ENCODE measurements at regions not wholly inside any gene's neighbourhood (a gene's known extent, or its start where the extent isn't known, plus 50 kb on each side); places are given as distances from the start of the nearest gene placed in this dataset.

- TF ChIP-seq EZH2 (IDR thresholded peaks at IDR 0.05; ENCODE audit: insufficient read depth, poor library complexity, severe bottlenecking) = no peak
- TF ChIP-seq EZH2phosphoT487 (IDR thresholded peaks at IDR 0.05; ENCODE audit: insufficient read depth, low read depth) = no peak
These were observed 124.9 kb upstream of the GUCY1A1 start for GRCh38 chr4:155541716-155542115.

Measured in GM23248 (cell line).